Karpas-422 (cell line): ENCODE measurements at regions not wholly inside any gene's neighbourhood (a gene's known extent, or its start where the extent isn't known, plus 50 kb on each side); places are given as distances from the start of the nearest gene placed in this dataset.

Source experiments
- DNase-seq: peaks from one replicate; pipeline ENCODE4 v3.0.0-alpha.2; 2015
- H2AFZ ChIP-seq: fragments of 200-600 bp; sonication (generic); 2 replicates; pipeline ENCODE4 v1.6.1; 2014; ENCODE audit warnings: antibody characterized with exemption, low read length, mixed read lengths
- H3K27ac ChIP-seq: fragments of 200-600 bp; sonication (generic); 2 replicates; pipeline ENCODE4 v1.5.1; 2014; ENCODE audit warnings: mild to moderate bottlenecking, low read length, moderate library complexity
- H3K27me3 ChIP-seq: fragments of 200-600 bp; sonication (generic); 2 replicates; pipeline ENCODE4 v1.6.1; 2014; ENCODE audit warnings: low read length, mixed read lengths
- H3K36me3 ChIP-seq: fragments of 200-600 bp; sonication (generic); 2 replicates; pipeline ENCODE4 v1.6.1; 2014; ENCODE audit warnings: low read length, mixed read lengths; ENCODE audit not compliant: insufficient read depth
- H3K4me1 ChIP-seq: fragments of 200-600 bp; sonication (generic); 2 replicates; pipeline ENCODE4 v1.6.1; 2014; ENCODE audit warnings: mild to moderate bottlenecking, low read length, mixed read lengths
- H3K4me2 ChIP-seq: fragments of 200-600 bp; sonication (generic); 2 replicates; pipeline ENCODE4 v1.6.1; 2014; ENCODE audit warnings: low read length, low read depth, mild to moderate bottlenecking; ENCODE audit not compliant: poor library complexity, severe bottlenecking
- H3K4me3 ChIP-seq: fragments of 200-600 bp; sonication (generic); 2 replicates; pipeline ENCODE4 v1.5.1; 2014; ENCODE audit warnings: mild to moderate bottlenecking, antibody characterized with exemption, low read length, mixed read lengths
- H3K79me2 ChIP-seq: fragments of 200-600 bp; sonication (generic); 2 replicates; pipeline ENCODE4 v1.6.1; 2014; ENCODE audit warnings: mild to moderate bottlenecking, low read length, mixed read lengths
- H3K9ac ChIP-seq: fragments of 200-600 bp; sonication (generic); 2 replicates; pipeline ENCODE4 v1.6.0; 2014; ENCODE audit warnings: low read length
- H3K9me2 ChIP-seq: fragments of 200-600 bp; sonication (generic), shearing (Covaris generic); replicated peaks from 2 replicates; pipeline ENCODE4 v1.6.0; 2014; ENCODE audit warnings: mild to moderate bottlenecking, low read length, moderate library complexity; ENCODE audit not compliant: insufficient read depth
- H3K9me3 ChIP-seq: fragments of 300-700, 200-600 bp; sonication (generic); 2 replicates; pipeline ENCODE4 v1.6.1; 2014; ENCODE audit warnings: low read length, mixed read lengths
- H4K20me1 ChIP-seq: fragments of 200-600 bp; sonication (generic); 2 replicates; pipeline ENCODE4 v1.6.1; 2014; ENCODE audit warnings: mild to moderate bottlenecking, antibody characterized with exemption, low read length, low read depth; ENCODE audit not compliant: insufficient read depth

- H3K9me3 ChIP-seq, result no peaks in the 10 kb centered on the region
- no peak overlapping the region for H3K9ac ChIP-seq
- H3K4me3 ChIP-seq, result no peak overlapping the region
- H3K4me1 ChIP-seq, result no peaks in the 10 kb centered on the region
- H3K27ac ChIP-seq, result no peak overlapping the region
- no peaks in the 10 kb centered on the region for H3K36me3 ChIP-seq
- H2AFZ ChIP-seq, result no peak overlapping the region
- no peaks in the 10 kb centered on the region for H3K9me2 ChIP-seq
- no peaks in the 10 kb centered on the region for H4K20me1 ChIP-seq
- no peak overlapping the region for H3K4me2 ChIP-seq
- no peaks in the 10 kb centered on the region for H3K27me3 ChIP-seq
- H3K79me2 ChIP-seq, result no peaks in the 10 kb centered on the region
- no peak for DNase-seq
Measured at GRCh38 chr12:20122274-20122673, 246.1 kb upstream of the PDE3A start.

DNA sequence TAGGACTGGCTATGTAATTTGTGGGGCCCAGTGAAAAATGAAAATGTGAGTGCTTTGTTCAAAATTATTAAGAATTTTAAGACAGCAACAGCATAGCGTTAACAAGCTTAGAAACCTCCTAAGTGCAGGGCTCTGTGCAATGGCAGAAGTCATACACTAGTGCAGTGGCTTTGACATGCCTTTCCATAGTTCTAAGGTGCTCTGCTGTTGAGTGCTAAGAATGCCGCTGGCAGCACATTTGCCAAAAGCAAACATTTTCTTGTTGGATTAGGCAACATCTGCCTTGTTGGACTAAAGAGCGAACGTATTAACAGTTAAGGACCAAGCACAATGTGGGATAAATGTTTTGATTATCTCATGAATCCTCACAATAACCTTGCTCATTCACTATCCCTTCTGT, 244.9 kb upstream of the PDE3A start:
- Histone ChIP-seq H4K20me1 (no peaks in the 10 kb centered on the region), H3K79me2 (no peaks in the 10 kb centered on the region), H3K27ac (no peak overlapping the region), H3K4me2 (no peak overlapping the region), H3K4me1 (no peaks in the 10 kb centered on the region), H3K27me3 (no peaks in the 10 kb centered on the region), H3K9me2 (no peaks in the 10 kb centered on the region), H3K36me3 (no peaks in the 10 kb centered on the region), H2AFZ (no peak overlapping the region), H3K4me3 (no peak overlapping the region), H3K9ac (no peak overlapping the region), H3K9me3 (no peaks in the 10 kb centered on the region)
- no peak for DNase-seq

DNA sequence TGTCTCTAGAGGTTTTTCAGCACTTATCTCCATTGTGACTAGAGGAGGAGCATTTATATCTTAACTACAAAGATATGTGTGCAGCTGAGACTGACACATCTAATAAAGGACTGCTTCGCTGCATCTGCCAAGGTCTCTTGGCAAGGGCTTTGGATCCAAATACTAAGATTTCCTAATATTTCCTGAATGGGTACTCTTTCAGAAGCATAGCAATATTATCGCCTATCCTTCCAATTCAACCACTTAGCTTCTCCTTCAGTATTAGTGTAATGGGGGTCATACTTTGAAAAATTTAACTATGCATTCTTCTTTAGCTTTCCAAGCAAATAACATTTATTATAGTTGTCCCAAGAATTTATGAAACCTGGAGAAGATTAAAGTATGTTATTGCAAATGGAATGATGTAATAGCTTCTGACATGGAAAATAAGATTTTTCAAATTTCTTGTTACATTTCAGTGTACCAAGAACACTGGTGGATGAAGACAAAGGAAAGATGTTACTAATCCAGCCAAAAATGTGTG, 243.0 kb upstream of the PDE3A start:
- no peaks in the 10 kb centered on the region for H3K9me3 ChIP-seq
- H3K27ac ChIP-seq, result no peak overlapping the region
- no peak overlapping the region for H2AFZ ChIP-seq
- no peaks in the 10 kb centered on the region for H3K27me3 ChIP-seq
- H3K9me2 ChIP-seq, result no peaks in the 10 kb centered on the region
- H3K36me3 ChIP-seq, result no peaks in the 10 kb centered on the region
- no peak overlapping the region for H3K4me2 ChIP-seq
- H3K79me2 ChIP-seq, result no peaks in the 10 kb centered on the region
- no peaks in the 10 kb centered on the region for H3K4me1 ChIP-seq
- no peak overlapping the region for H3K4me3 ChIP-seq
- H3K9ac ChIP-seq, result no peak overlapping the region
- no peaks in the 10 kb centered on the region for H4K20me1 ChIP-seq
- no peak for DNase-seq

DNA sequence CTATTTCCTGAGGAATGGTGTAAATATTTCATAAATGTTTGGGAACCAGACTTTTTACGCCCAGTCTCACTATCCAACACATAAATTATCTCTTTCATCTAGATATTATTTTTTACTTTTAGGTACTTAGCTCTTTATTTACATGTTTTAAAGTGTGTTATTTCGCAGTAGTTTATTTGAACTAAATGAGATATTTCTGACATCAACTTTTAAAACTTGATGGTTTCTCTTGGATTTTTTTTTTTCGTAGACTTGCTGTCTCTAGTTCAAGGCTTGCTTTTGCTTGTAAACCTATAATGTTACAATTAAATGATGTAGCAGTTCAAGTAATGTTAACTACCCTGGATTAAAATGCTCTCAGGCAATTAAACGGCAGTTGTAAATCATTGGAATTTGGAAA, 241.7 kb upstream of the PDE3A start:
- no peaks in the 10 kb centered on the region for H3K4me1 ChIP-seq
- H3K36me3 ChIP-seq, result no peaks in the 10 kb centered on the region
- H3K27me3 ChIP-seq, result no peaks in the 10 kb centered on the region
- no peak overlapping the region for H2AFZ ChIP-seq
- no peak overlapping the region for H3K4me3 ChIP-seq
- no peak overlapping the region for H3K27ac ChIP-seq
- no peak overlapping the region for H3K4me2 ChIP-seq
- no peaks in the 10 kb centered on the region for H4K20me1 ChIP-seq
- no peaks in the 10 kb centered on the region for H3K9me3 ChIP-seq
- no peak overlapping the region for H3K9ac ChIP-seq
- no peaks in the 10 kb centered on the region for H3K9me2 ChIP-seq
- H3K79me2 ChIP-seq, result no peaks in the 10 kb centered on the region
- no peak for DNase-seq

GRCh38 chr12:20127413-20127812, 240.9 kb upstream of the PDE3A start:
- Histone ChIP-seq H4K20me1 (no peaks in the 10 kb centered on the region), H3K4me3 (no peak overlapping the region), H2AFZ (no peak overlapping the region), H3K27me3 (no peaks in the 10 kb centered on the region), H3K9me3 (no peaks in the 10 kb centered on the region), H3K36me3 (no peaks in the 10 kb centered on the region), H3K9ac (no peak overlapping the region), H3K4me2 (no peak overlapping the region), H3K79me2 (no peaks in the 10 kb centered on the region), H3K9me2 (no peaks in the 10 kb centered on the region), H3K4me1 (no peaks in the 10 kb centered on the region), H3K27ac (no peak overlapping the region)
- DNase-seq, result no peak

DNA sequence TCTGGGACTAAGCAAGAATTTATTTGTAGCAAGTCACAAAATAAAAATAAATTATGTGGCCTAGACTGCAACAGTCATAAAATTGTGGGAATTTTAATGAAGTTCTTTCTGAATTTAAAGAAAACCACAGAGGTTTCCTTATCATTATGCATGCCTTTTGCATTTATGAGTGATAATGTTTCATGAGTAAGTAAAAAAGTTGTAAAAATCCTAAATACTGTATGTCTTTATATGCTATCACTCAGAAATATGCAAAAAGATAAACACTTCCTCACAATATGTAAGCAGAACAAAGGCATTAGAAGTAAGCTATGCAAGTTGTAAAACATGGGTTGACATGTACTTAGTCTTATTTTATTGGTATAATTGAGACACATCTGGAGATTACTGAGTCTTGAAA, 239.4 kb upstream of the PDE3A start:
- Histone ChIP-seq H4K20me1 (no peaks in the 10 kb centered on the region), H3K9me3 (no peaks in the 10 kb centered on the region), H3K79me2 (no peaks in the 10 kb centered on the region), H3K27ac (no peak overlapping the region), H3K27me3 (no peaks in the 10 kb centered on the region), H3K4me2 (no peak overlapping the region), H3K4me3 (no peak overlapping the region), H3K4me1 (no peaks in the 10 kb centered on the region), H3K9me2 (no peaks in the 10 kb centered on the region), H3K9ac (no peak overlapping the region), H2AFZ (no peak overlapping the region), H3K36me3 (no peaks in the 10 kb centered on the region)
- DNase-seq, result no peak

DNA sequence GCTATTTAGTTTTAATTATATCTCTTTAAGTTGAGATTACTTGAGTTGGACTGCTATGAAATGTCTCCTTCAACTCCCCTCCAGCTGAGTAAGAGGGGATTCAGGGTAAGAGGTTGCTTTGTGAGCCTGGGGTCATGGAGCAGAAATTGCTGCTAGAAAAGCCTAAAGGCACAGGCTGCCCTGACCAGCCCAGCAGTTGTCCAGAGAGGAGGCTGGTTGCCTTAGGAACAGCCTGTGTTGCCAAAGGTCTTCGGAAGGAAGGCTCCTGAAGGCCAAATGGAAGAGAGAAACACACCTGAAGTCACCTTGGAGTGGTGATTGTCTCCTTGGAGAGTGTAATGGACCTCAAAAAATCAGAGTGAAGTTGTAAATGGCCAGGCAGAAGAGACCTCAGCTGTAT, 235.5 kb upstream of the PDE3A start:
- no peaks in the 10 kb centered on the region for H3K4me1 ChIP-seq
- H3K79me2 ChIP-seq, result no peaks in the 10 kb centered on the region
- H3K27ac ChIP-seq, result no peak overlapping the region
- no peak overlapping the region for H3K4me3 ChIP-seq
- no peaks in the 10 kb centered on the region for H3K27me3 ChIP-seq
- H3K9ac ChIP-seq, result no peak overlapping the region
- no peaks in the 10 kb centered on the region for H4K20me1 ChIP-seq
- H2AFZ ChIP-seq, result no peak overlapping the region
- DNase-seq, result no peak
- no peaks in the 10 kb centered on the region for H3K9me2 ChIP-seq
- no peaks in the 10 kb centered on the region for H3K9me3 ChIP-seq
- no peaks in the 10 kb centered on the region for H3K36me3 ChIP-seq
- H3K4me2 ChIP-seq, result no peak overlapping the region

- no peaks in the 10 kb centered on the region for H3K9me2 ChIP-seq
- DNase-seq, result no peak
- no peaks in the 10 kb centered on the region for H3K79me2 ChIP-seq
- H3K9me3 ChIP-seq, result no peaks in the 10 kb centered on the region
- no peaks in the 10 kb centered on the region for H3K27me3 ChIP-seq
- H3K4me3 ChIP-seq, result no peak overlapping the region
- H3K9ac ChIP-seq, result no peak overlapping the region
- no peaks in the 10 kb centered on the region for H3K36me3 ChIP-seq
- H3K27ac ChIP-seq, result no peak overlapping the region
- H3K4me1 ChIP-seq, result no peaks in the 10 kb centered on the region
- no peak overlapping the region for H3K4me2 ChIP-seq
- no peaks in the 10 kb centered on the region for H4K20me1 ChIP-seq
- no peak overlapping the region for H2AFZ ChIP-seq
Measured at GRCh38 chr12:20134652-20135051, 233.7 kb upstream of the PDE3A start.

- Histone ChIP-seq H3K9me3 (no peaks in the 10 kb centered on the region), H3K36me3 (no peaks in the 10 kb centered on the region), H3K4me2 (no peak overlapping the region), H2AFZ (no peak overlapping the region), H3K9ac (no peak overlapping the region), H3K4me1 (no peaks in the 10 kb centered on the region), H3K9me2 (no peaks in the 10 kb centered on the region; the same call in 1 of the 2 replicates), H3K79me2 (no peaks in the 10 kb centered on the region), H3K27me3 (no peaks in the 10 kb centered on the region), H3K4me3 (no peak overlapping the region), H3K27ac (no peak overlapping the region), H4K20me1 (no peaks in the 10 kb centered on the region)
- no peak for DNase-seq
Measured at GRCh38 chr12:20140751-20141150, 227.6 kb upstream of the PDE3A start.
